Adrenal gland (tissue), 9 donors: ENCODE measurements at regions not wholly inside any gene's neighbourhood (a gene's known extent, or its start where the extent isn't known, plus 50 kb on each side); places are given as distances from the start of the nearest gene placed in this dataset.

ENCODE experiments used
- DNase-seq, 7 donors: peaks; one replicate each; pipeline ENCODE4 v3.0.0-alpha.2; 2019 to 2020
- H3K27ac ChIP-seq, 5 donors: fragments of 200-600 bp; sonication (generic) in 4 of 5; 1 replicate in 3 of 5; 2 replicates in 2 of 5; pipeline versions ENCODE4 v1.5.1 to v1.8.0; 2016 to 2020; ENCODE audit warnings: mild to moderate bottlenecking in 1 of 5
- H3K27me3 ChIP-seq: fragments of 200-600 bp; 2 replicates; pipeline ENCODE4 v1.8.0; 2021
- H3K36me3 ChIP-seq, 2 donors: fragments of 200-600 bp; replicated peaks in 1 of 2; 1 replicate in 1 of 2; 2 replicates in 1 of 2; pipeline versions ENCODE4 v1.5.1 to v1.8.0; 2018 to 2022
- H3K4me1 ChIP-seq, 2 donors: fragments of 200-600 bp; replicated peaks in 1 of 2; 1 replicate in 1 of 2; 2 replicates in 1 of 2; pipeline versions ENCODE4 v1.5.1 to v1.8.0; 2018 to 2021
- H3K4me3 ChIP-seq, 4 donors: fragments of 200-600 bp; sonication (generic) in 3 of 4; one replicate each; pipeline ENCODE4 v1.5.1; 2016 to 2018
- H3K9me3 ChIP-seq, 3 donors: fragments of 200-600 bp; sonication (generic) in 1 of 3; replicated peaks in 1 of 3; 1 replicate in 2 of 3; 2 replicates in 1 of 3; pipeline versions ENCODE4 v1.5.1 to v1.8.0; 2016 to 2021
- POLR2A ChIP-seq, 2 donors: fragments of 450-650 bp; IDR thresholded peaks; one replicate each; pipeline ENCODE4 v1.6.1; 2017; ENCODE audit warnings: antibody characterized with exemption in 2 of 2, mild to moderate bottlenecking in 2 of 2, moderate library complexity in 1 of 2
- WGBS, 4 donors: extraction: QIAGEN DNeasy Blood & Tissue Kit in 2 of 4; methylation state at CpG; one replicate each; pipeline versions ENCODE4 v1.1.5 to v1.1.7; 2013 to 2017; 5-methylcytosine and 5-hydroxymethylcytosine counted together
- intact Hi-C, 2 donors: fragments of 100-400 bp; cut with DNase I; formaldehyde crosslinking; loops; one replicate each; pipeline versions ENCODE4 v1.14.1 to v1.15.0; 2022 to 2023
- TF ChIP-seq, protein P1 (sequence below), 6 experiments: fragments of 450-650 bp in 4 of 6; fragments of 200-600 bp in 2 of 6; sonication (generic) in 1 of 6; IDR thresholded peaks; 1 replicate in 5 of 6; 2 replicates in 1 of 6; pipeline versions ENCODE4 v1.5.1 to v1.8.0; 2016 to 2021; ENCODE audit warnings: antibody characterized with exemption in 6 of 6, mild to moderate bottlenecking in 2 of 6, moderate library complexity in 1 of 6
- donor health status: healthy with polysubstance abuse.
- donor health status: Bipolar disorder and iron deficiency.
- donor health status: DM: yes; HTN: yes; CAD: no.
- donor health status: DM: no; HTN: no; CAD: no.
- donor health status: DM: no; HTN: no; CAD: no.

DNA sequence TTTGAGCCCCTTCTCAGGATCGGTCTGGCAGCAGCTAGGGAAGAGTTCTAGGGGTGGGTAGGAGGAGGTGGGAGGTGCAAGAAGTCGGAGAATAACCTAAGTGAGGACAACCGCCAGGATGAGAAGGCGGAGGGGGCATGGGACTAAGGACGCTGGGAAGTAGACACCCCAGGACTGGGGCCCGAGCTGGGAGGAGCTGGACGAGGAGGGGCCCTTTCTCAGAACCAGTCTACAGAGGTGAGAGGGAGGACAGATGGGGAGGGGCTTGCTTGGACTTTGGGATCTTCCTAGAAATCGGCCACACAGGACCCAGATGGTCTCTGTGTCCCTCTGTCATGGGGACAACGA is 90.0 kb upstream of the MYL10 start:
- no peaks in the 10 kb centered on the region for H3K36me3 ChIP-seq
- 77 to 89% (median 80%) methylated on average over 7 to 9 of the region's 9 CpGs for WGBS, 4 donors

DNA sequence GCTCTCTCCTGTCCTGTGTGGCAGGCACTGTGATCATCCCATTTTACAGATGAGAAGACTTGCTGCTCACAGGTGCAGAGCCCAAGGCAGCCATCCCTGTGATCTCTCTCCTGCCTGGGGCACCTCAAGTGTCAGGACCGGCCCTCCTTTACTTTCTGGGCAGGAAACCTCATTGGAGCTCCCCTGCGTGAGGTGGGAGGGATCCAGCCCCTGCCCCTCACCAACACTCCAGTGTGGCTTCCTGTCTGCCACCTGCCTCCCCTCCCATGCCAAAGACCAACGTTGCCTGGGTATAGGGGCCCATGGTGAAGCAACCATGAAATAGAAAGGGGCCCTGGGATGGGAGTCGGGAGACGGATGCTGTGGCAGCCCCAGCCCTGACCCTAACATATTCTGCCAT is 91.2 kb upstream of the MYL10 start:
- no peak overlapping the region for H3K4me3 ChIP-seq
- H3K27ac ChIP-seq: no peak overlapping the region
- no peak for TF ChIP-seq POLR2A (IDR thresholded peaks at IDR 0.05)
- DNase-seq: no peak
- WGBS, 4 donors: 33 to 67% (median 60%) methylated on average over 3 to 5 of the region's 5 CpGs
- intact Hi-C loops: no loop called here
- no peaks in the 10 kb centered on the region for H3K4me1 ChIP-seq
- no peaks in the 10 kb centered on the region for H3K27me3 ChIP-seq
- no peaks in the 10 kb centered on the region for H3K9me3 ChIP-seq
- H3K36me3 ChIP-seq: no peaks in the 10 kb centered on the region

More for the DNA sequence above, 90.0 kb upstream of the MYL10 start:
- DNase-seq: no peak
- TF ChIP-seq POLR2A (IDR thresholded peaks at IDR 0.05): no peak
- TF ChIP-seq, protein P1, sequence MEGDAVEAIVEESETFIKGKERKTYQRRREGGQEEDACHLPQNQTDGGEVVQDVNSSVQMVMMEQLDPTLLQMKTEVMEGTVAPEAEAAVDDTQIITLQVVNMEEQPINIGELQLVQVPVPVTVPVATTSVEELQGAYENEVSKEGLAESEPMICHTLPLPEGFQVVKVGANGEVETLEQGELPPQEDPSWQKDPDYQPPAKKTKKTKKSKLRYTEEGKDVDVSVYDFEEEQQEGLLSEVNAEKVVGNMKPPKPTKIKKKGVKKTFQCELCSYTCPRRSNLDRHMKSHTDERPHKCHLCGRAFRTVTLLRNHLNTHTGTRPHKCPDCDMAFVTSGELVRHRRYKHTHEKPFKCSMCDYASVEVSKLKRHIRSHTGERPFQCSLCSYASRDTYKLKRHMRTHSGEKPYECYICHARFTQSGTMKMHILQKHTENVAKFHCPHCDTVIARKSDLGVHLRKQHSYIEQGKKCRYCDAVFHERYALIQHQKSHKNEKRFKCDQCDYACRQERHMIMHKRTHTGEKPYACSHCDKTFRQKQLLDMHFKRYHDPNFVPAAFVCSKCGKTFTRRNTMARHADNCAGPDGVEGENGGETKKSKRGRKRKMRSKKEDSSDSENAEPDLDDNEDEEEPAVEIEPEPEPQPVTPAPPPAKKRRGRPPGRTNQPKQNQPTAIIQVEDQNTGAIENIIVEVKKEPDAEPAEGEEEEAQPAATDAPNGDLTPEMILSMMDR (IDR thresholded peaks at IDR 0.05): no peak
- Histone ChIP-seq H3K4me3 (no peak overlapping the region), H3K9me3 (no peaks in the 10 kb centered on the region), H3K4me1 (no peaks in the 10 kb centered on the region), H3K27ac (no peak overlapping the region), H3K27me3 (no peaks in the 10 kb centered on the region)
- intact Hi-C loops: no loop called here

DNA sequence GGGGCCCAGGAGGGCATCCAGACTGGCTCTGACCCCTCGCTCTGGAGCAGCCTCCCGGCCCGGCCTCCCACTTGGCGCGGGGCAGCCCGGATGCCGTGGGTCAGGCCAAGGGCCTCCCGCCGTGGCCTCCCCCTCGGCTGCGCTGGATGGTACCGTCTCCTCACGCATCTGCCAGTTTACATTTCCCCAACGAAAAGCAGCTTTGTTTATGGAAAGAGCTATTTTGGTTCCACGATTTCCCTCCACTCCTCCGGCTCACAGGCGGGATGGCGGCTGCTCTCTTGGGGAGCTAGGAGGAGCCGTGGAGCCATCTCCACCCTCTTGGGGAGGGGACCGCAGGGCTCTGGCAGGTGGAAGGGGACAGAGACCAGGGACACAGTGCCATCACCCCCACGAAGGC is 93.2 kb upstream of the MYL10 start:
- 76 to 81% (median 77%) methylated on average over 14 to 21 of the region's 21 CpGs for WGBS, 4 donors
- Histone ChIP-seq H3K9me3 (no peaks in the 10 kb centered on the region), H3K27ac (no peak overlapping the region), H3K36me3 (no peaks in the 10 kb centered on the region), H3K27me3 (no peaks in the 10 kb centered on the region), H3K4me1 (no peaks in the 10 kb centered on the region), H3K4me3 (no peak overlapping the region)
- intact Hi-C loops: no loop called here
- no peak for TF ChIP-seq POLR2A (IDR thresholded peaks at IDR 0.05)
- TF ChIP-seq, protein P1 (IDR thresholded peaks at IDR 0.05): no peak
- DNase-seq: no peak

DNA sequence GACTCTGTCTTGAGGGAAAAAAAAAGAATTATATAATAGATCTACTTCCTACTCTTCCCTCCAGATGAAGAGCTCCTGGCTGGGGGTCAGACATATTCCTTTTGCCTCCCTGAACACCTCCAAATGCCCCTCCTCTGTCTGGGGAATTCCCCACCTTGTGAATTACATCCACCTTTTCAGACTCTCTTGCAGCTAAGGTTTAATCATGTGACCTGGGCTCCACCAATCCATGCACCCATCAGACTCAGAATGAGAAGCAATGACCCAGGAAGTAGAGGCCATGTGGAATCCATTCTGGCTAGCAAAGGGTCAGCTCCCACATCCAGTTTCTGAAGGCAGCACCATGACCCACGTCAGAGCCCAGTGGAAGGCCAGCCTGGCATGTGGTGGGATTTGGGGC is 93.6 kb upstream of the CUX1 start:
- TF ChIP-seq, protein P1 (IDR thresholded peaks at IDR 0.05): no peak
- Histone ChIP-seq H3K4me1 (no peaks in the 10 kb centered on the region), H3K9me3 (no peaks in the 10 kb centered on the region), H3K4me3 (no peak overlapping the region), H3K27me3 (no peaks in the 10 kb centered on the region), H3K27ac (no peak overlapping the region), H3K36me3 (no peaks in the 10 kb centered on the region)
- no peak for DNase-seq
- WGBS, 4 donors: 75 to 100% (median 80%) methylated on average over 1 of the region's 1 CpG
- intact Hi-C loops: no loop called here

DNA sequence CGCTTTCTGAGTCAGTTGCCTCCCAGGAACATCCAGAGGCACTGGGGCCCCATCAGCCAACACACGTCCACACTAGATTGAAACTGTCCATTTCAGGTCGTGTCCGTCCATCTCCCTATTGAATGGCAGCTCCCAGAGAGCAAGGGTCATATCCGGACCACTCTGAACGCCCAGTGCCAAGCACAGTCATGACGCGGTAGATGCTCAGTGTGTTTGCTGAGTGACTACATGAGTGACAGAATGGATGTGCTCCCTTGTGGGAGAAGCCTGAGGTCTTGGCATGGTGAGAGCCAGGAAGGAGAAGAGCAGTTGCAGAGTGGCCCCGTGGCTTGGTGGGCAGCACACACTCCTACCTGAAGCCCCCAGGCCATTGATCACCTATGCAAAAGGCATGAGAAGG is 92.5 kb upstream of the CUX1 start:
- no peaks in the 10 kb centered on the region for H3K36me3 ChIP-seq
- H3K9me3 ChIP-seq: no peaks in the 10 kb centered on the region
- H3K27me3 ChIP-seq: no peaks in the 10 kb centered on the region
- no peaks in the 10 kb centered on the region for H3K4me1 ChIP-seq
- DNase-seq: no peak
- TF ChIP-seq, protein P1 (IDR thresholded peaks at IDR 0.05): no peak
- TF ChIP-seq POLR2A (IDR thresholded peaks at IDR 0.05): no peak
- no peak overlapping the region for H3K27ac ChIP-seq
- WGBS, 4 donors: 83 to 96% (median 88%) methylated on average over 5 to 9 of the region's 9 CpGs
- intact Hi-C loops: no loop called here
- no peak overlapping the region for H3K4me3 ChIP-seq
